ENCODE measurements at regions not wholly inside any gene's neighbourhood (a gene's known extent, or its start where the extent isn't known, plus 50 kb on each side); places are given as distances from the start of the nearest gene placed in this dataset.
"Not testable (repeated sequence)": the region's sequence is repeated elsewhere in the genome, so short reads cannot be mapped to it uniquely, and the experiment has no call there.

GRCh38 chrX:138871739-138872138 lies 160.2 kb upstream of the FGF13 start:
- no peaks in the 10 kb centered on the region for H3K4me1 ChIP-seq (replicated peaks in 1 of 2)
- in situ Hi-C loops (cut with MboI; ENCODE audit: low pct_unique_long_range_greater_than_20kb in 2 of 9, low sequenced_read_pairs in 9 of 9, unreplicated experiment in 9 of 9), result no loop called here
- H3K27ac ChIP-seq, result no peak overlapping the region
- no peak overlapping the region for H3K4me3 ChIP-seq
- ATAC-seq (replicated peaks in 6 of 8), result peak in 1 of 8 experiments; percentile 43
- WGBS, 10 experiments, result 0 to 100% (median 21%) methylated on average over 1 to 2 of the region's 3 CpGs; no CpG with 5 or more reads in 6 of the 10 experiments

- in situ Hi-C loops (cut with MboI; ENCODE audit: low pct_unique_long_range_greater_than_20kb in 2 of 9, low sequenced_read_pairs in 9 of 9, unreplicated experiment in 9 of 9), result no loop called here
- no peak overlapping the region for H3K4me3 ChIP-seq
- ATAC-seq (replicated peaks in 6 of 8), result no peak
- WGBS, 10 experiments, result 38 to 100% (median 40%) methylated on average over 1 to 4 of the region's 4 CpGs; no CpG with 5 or more reads in 7 of the 10 experiments
- no peaks in the 10 kb centered on the region for H3K4me1 ChIP-seq (replicated peaks in 1 of 2)
- H3K27ac ChIP-seq, result no peak overlapping the region
Observed at GRCh38 chrX:138866643-138867042, 155.1 kb upstream of the FGF13 start.

- no peak overlapping the region for H3K27ac ChIP-seq
- WGBS, 10 experiments, result 42 to 100% (median 80%) methylated on average over 1 to 3 of the region's 6 CpGs; no CpG with 5 or more reads in 7 of the 10 experiments
- in situ Hi-C loops (cut with MboI; ENCODE audit: low pct_unique_long_range_greater_than_20kb in 2 of 9, low sequenced_read_pairs in 9 of 9, unreplicated experiment in 9 of 9), result no loop called here
- ATAC-seq (replicated peaks in 6 of 8), result no peak
- no peaks in the 10 kb centered on the region for H3K4me1 ChIP-seq (replicated peaks in 1 of 2)
- no peak overlapping the region for H3K4me3 ChIP-seq
Observed at GRCh38 chrX:138865093-138865649, 153.7 kb upstream of the FGF13 start.

- H3K4me3 ChIP-seq, result no peak overlapping the region
- ATAC-seq (replicated peaks in 6 of 8), result peak in 6 of 8 experiments; percentile 34 to 59 (median 51)
- 0 to 50% (median 33%) methylated on average over 1 to 2 of the region's 2 CpGs; no CpG with 5 or more reads in 5 of the 10 experiments for WGBS, 10 experiments
- H3K4me1 ChIP-seq (replicated peaks in 1 of 2), result peaks cover 13 to 23% of the 10 kb centered on the region in 2 donors
- in situ Hi-C loops (cut with MboI; ENCODE audit: low pct_unique_long_range_greater_than_20kb in 2 of 9, low sequenced_read_pairs in 9 of 9, unreplicated experiment in 9 of 9), result no loop called here
- H3K27ac ChIP-seq, result no peak overlapping the region
Observed at GRCh38 chrX:138859421-138859820, 147.9 kb upstream of the FGF13 start.

GRCh38 chrX:138858951-138859350 lies 147.4 kb upstream of the FGF13 start:
- 0 to 53% (median 11%) methylated on average over 1 to 4 of the region's 4 CpGs; no CpG with 5 or more reads in 6 of the 10 experiments for WGBS, 10 experiments
- in situ Hi-C loops (cut with MboI; ENCODE audit: low pct_unique_long_range_greater_than_20kb in 2 of 9, low sequenced_read_pairs in 9 of 9, unreplicated experiment in 9 of 9), result no loop called here
- Histone ChIP-seq H3K27ac (no peak overlapping the region), H3K4me3 (no peak overlapping the region), H3K4me1 (replicated peaks in 1 of 2) (peaks cover 13 to 23% of the 10 kb centered on the region in 2 donors)
- ATAC-seq (replicated peaks in 6 of 8), result peak in 2 of 8 experiments; percentile 53 to 55

GRCh38 chrX:138858438-138858837 lies 146.9 kb upstream of the FGF13 start:
- ATAC-seq (replicated peaks in 6 of 8), result peak; percentile 42 to 99 (median 96)
- in situ Hi-C loops (cut with MboI; ENCODE audit: low pct_unique_long_range_greater_than_20kb in 2 of 9, low sequenced_read_pairs in 9 of 9, unreplicated experiment in 9 of 9), result no loop called here
- Histone ChIP-seq H3K4me3 (no peak overlapping the region), H3K27ac (peak overlapping the region; percentile 33 to 69), H3K4me1 (replicated peaks in 1 of 2) (peaks cover 13 to 23% of the 10 kb centered on the region in 2 donors)
- WGBS, 10 experiments, result 0 to 57% (median 9%) methylated on average over 1 to 4 of the region's 4 CpGs; no CpG with 5 or more reads in 4 of the 10 experiments

- Histone ChIP-seq H3K4me1 (replicated peaks in 1 of 2) (peaks cover 13 to 23% of the 10 kb centered on the region in 2 donors), H3K27ac (no peak overlapping the region), H3K4me3 (no peak overlapping the region)
- peak in 5 of 8 experiments; percentile 21 to 79 (median 34) for ATAC-seq (replicated peaks in 6 of 8)
- 25 to 100% (median 79%) methylated on average over 1 to 11 of the region's 12 CpGs; no CpG with 5 or more reads in 4 of the 10 experiments for WGBS, 10 experiments
- in situ Hi-C loops (cut with MboI; ENCODE audit: low pct_unique_long_range_greater_than_20kb in 2 of 9, low sequenced_read_pairs in 9 of 9, unreplicated experiment in 9 of 9), result no loop called here
Observed at GRCh38 chrX:138856881-138857604, 145.5 kb upstream of the FGF13 start.

GRCh38 chrX:138853936-138854335 lies 142.4 kb upstream of the FGF13 start:
- no peak for ATAC-seq (replicated peaks in 6 of 8)
- peaks cover 10 to 19% of the 10 kb centered on the region in 2 donors for H3K4me1 ChIP-seq (replicated peaks in 1 of 2)
- in situ Hi-C loops (cut with MboI; ENCODE audit: low pct_unique_long_range_greater_than_20kb in 2 of 9, low sequenced_read_pairs in 9 of 9, unreplicated experiment in 9 of 9), result no loop called here
- H3K4me3 ChIP-seq, result no peak overlapping the region
- no peak overlapping the region for H3K27ac ChIP-seq
- whole genome bisulfite sequencing, 10 experiments, result 20 to 100% (median 87%) methylated on average over 1 to 2 of the region's 2 CpGs; no CpG with 5 or more reads in 4 of the 10 experiments

GRCh38 chrX:138849521-138849920 lies 138.0 kb upstream of the FGF13 start:
- in situ Hi-C loops (cut with MboI; ENCODE audit: low pct_unique_long_range_greater_than_20kb in 2 of 9, low sequenced_read_pairs in 9 of 9, unreplicated experiment in 9 of 9), result no loop called here
- 17 to 100% (median 100%) methylated on average over 1 to 2 of the region's 2 CpGs; no CpG with 5 or more reads in 5 of the 10 experiments for WGBS, 10 experiments
- ATAC-seq (replicated peaks in 6 of 8), result no peak
- Histone ChIP-seq H3K4me3 (no peak overlapping the region), H3K27ac (no peak overlapping the region), H3K4me1 (replicated peaks in 1 of 2) (no peaks in the 10 kb centered on the region)

GRCh38 chrX:138847930-138848329 lies 136.4 kb upstream of the FGF13 start:
- in situ Hi-C loops (cut with MboI; ENCODE audit: low pct_unique_long_range_greater_than_20kb in 2 of 9, low sequenced_read_pairs in 9 of 9, unreplicated experiment in 9 of 9), result no loop called here
- 57 to 100% (median 60%) methylated on average over 1 of the region's 3 CpGs; no CpG with 5 or more reads in 7 of the 10 experiments for WGBS, 10 experiments
- Histone ChIP-seq H3K4me1 (replicated peaks in 1 of 2) (no peaks in the 10 kb centered on the region), H3K4me3 (no peak overlapping the region), H3K27ac (no peak overlapping the region)
- ATAC-seq (replicated peaks in 6 of 8), result peak in 1 of 8 experiments; percentile 27

- in situ Hi-C loops (cut with MboI; ENCODE audit: low pct_unique_long_range_greater_than_20kb in 2 of 9, low sequenced_read_pairs in 9 of 9, unreplicated experiment in 9 of 9), result no loop called here
- ATAC-seq (replicated peaks in 6 of 8), result peak in 1 of 8 experiments; percentile 36
- no peaks in the 10 kb centered on the region for H3K4me1 ChIP-seq (replicated peaks in 1 of 2)
- no peak overlapping the region for H3K27ac ChIP-seq
- H3K4me3 ChIP-seq, result no peak overlapping the region
- WGBS, 10 experiments, result 20 to 39% methylated on average over 3 of the region's 3 CpGs; no CpG with 5 or more reads in 8 of the 10 experiments
Observed at GRCh38 chrX:138845786-138846185, 134.3 kb upstream of the FGF13 start.

GRCh38 chrX:138807400-138807799 lies 95.9 kb upstream of the FGF13 start:
- H3K4me3 ChIP-seq; H3K27ac ChIP-seq; ATAC-seq (replicated peaks in 6 of 8); in situ Hi-C loops (cut with MboI; ENCODE audit: low pct_unique_long_range_greater_than_20kb in 2 of 9, low sequenced_read_pairs in 9 of 9, unreplicated experiment in 9 of 9); H3K4me1 ChIP-seq (replicated peaks in 1 of 2): not testable (repeated sequence)
- WGBS, 10 experiments, result no CpG with 5 or more reads among the region's 1 CpG

- in situ Hi-C loops (cut with MboI; ENCODE audit: low pct_unique_long_range_greater_than_20kb in 2 of 9, low sequenced_read_pairs in 9 of 9, unreplicated experiment in 9 of 9), result no loop called here
- H3K27ac ChIP-seq, result no peak overlapping the region
- WGBS, 10 experiments, result 40 to 100% methylated on average over 1 of the region's 1 CpG; no CpG with 5 or more reads in 8 of the 10 experiments
- H3K4me3 ChIP-seq, result no peak overlapping the region
- ATAC-seq (replicated peaks in 6 of 8), result peak in 2 of 8 experiments; percentile 25 to 31
- no peaks in the 10 kb centered on the region for H3K4me1 ChIP-seq (replicated peaks in 1 of 2)
Observed at GRCh38 chrX:138794246-138794645, 82.7 kb upstream of the FGF13 start.

Measured in motor neuron (in vitro differentiated cells).